IMR-90 (cell line): ENCODE measurements at regions not wholly inside any gene's neighbourhood (a gene's known extent, or its start where the extent isn't known, plus 50 kb on each side); places are given as distances from the start of the nearest gene placed in this dataset.
A peak's percentile ranks its signal among the peaks of the same experiment; 100 is the strongest.

Source experiments
- ATAC-seq: fragments of 200-7000 bp; cut with Tn5 transposase; 2 replicates; pipeline ENCODE4 v1.9.1; 2020; ENCODE audit warnings: low read depth, mild to moderate bottlenecking, moderate library complexity
- BruUV-seq: library from RNA; stranded (reverse); fragments of 400-500 nt; replicated peaks from 2 replicates; lab custom pipeline; 2021; lab: Mats Ljungman, UMichigan
- CTCF ChIA-PET: fragments of 300-600 bp; formaldehyde crosslinking; extraction: SDS; loops from one replicate; lab custom pipeline; 2021; ENCODE audit warnings: antibody characterized with exemption; lab: Yijun Ruan, JAX
- POLR2A ChIA-PET: fragments of 300-600 bp; sonication (Branson Sonifier 250); formaldehyde crosslinking; loops from one replicate; lab custom pipeline; 2022; ENCODE audit warnings: antibody characterized with exemption; ENCODE audit not compliant: unreplicated experiment; lab: Charles Lee
- DNase-seq: peaks from one replicate; pipeline ENCODE4 v3.0.0; 2013
- H2AFZ ChIP-seq: replicated peaks from 2 replicates; pipeline ENCODE3; 2013; ENCODE audit warnings: low read length, mild to moderate bottlenecking; ENCODE audit not compliant: poor library complexity
- H2AK5ac ChIP-seq: 2 replicates; pipeline ENCODE4 v1.6.1; 2013; ENCODE audit warnings: low read depth, low read length, inconsistent platforms
- H2AK9ac ChIP-seq: replicated peaks from 2 replicates; pipeline ENCODE3; 2013; ENCODE audit warnings: mild to moderate bottlenecking, low read depth, low read length, moderate library complexity; ENCODE audit not compliant: poor library complexity
- H2BK120ac ChIP-seq: 2 replicates; pipeline ENCODE4 v1.6.1; 2013; ENCODE audit warnings: low read depth, low read length, inconsistent platforms
- H2BK15ac ChIP-seq: 3 replicates; pipeline ENCODE4 v1.6.1; 2013; ENCODE audit warnings: low read depth, low read length, inconsistent platforms
- H2BK20ac ChIP-seq: 2 replicates; pipeline ENCODE4 v1.6.1; 2013; ENCODE audit warnings: low read depth, mild to moderate bottlenecking, inconsistent platforms, low read length, moderate library complexity
- H2BK5ac ChIP-seq: 2 replicates; pipeline ENCODE4 v1.6.1; 2013; ENCODE audit warnings: mild to moderate bottlenecking, low read depth, low read length, inconsistent platforms; ENCODE audit not compliant: poor library complexity, severe bottlenecking
- H3K14ac ChIP-seq: replicated peaks from 2 replicates; pipeline ENCODE4 v1.6.1; 2013; ENCODE audit warnings: low read depth, low read length, inconsistent platforms
- H3K18ac ChIP-seq: 2 replicates; pipeline ENCODE4 v1.6.1; 2013; ENCODE audit warnings: low read depth, low read length, control low read depth
- H3K23ac ChIP-seq: 2 replicates; pipeline ENCODE4 v1.6.1; 2013; ENCODE audit warnings: low read depth, low read length, inconsistent platforms
- H3K27ac ChIP-seq: 2 replicates; pipeline ENCODE4 v1.5.1; 2013; ENCODE audit warnings: mild to moderate bottlenecking, control low read depth, low read length; ENCODE audit not compliant: insufficient read depth
- H3K27me3 ChIP-seq: 2 replicates; pipeline ENCODE4 v1.6.1; 2013; ENCODE audit warnings: low read length; ENCODE audit not compliant: control insufficient read depth, insufficient read depth
- H3K36me3 ChIP-seq: 2 replicates; pipeline ENCODE4 v1.6.1; 2013; ENCODE audit warnings: low read length, mixed read lengths; ENCODE audit not compliant: control insufficient read depth, insufficient read depth
- H3K4ac ChIP-seq: 2 replicates; pipeline ENCODE4 v1.6.1; 2013; ENCODE audit warnings: low read depth, low read length, inconsistent platforms
- H3K4me1 ChIP-seq: 2 replicates; pipeline ENCODE4 v1.6.1; 2013; ENCODE audit warnings: low read length, mixed read lengths; ENCODE audit not compliant: control insufficient read depth, insufficient read depth
- H3K4me2 ChIP-seq: 2 replicates; pipeline ENCODE4 v1.6.1; 2013; ENCODE audit warnings: low read depth, mild to moderate bottlenecking, control low read depth, low read length, moderate library complexity
- H3K4me3 ChIP-seq: 2 replicates; pipeline ENCODE4 v1.5.1; 2013; ENCODE audit warnings: low read depth, mild to moderate bottlenecking, control low read depth, low read length, moderate library complexity; ENCODE audit not compliant: insufficient read depth
- H3K56ac ChIP-seq: 2 replicates; pipeline ENCODE4 v1.6.1; 2013; ENCODE audit warnings: low read length, inconsistent platforms; ENCODE audit not compliant: insufficient read depth; ENCODE audit errors: extremely low read depth
- H3K79me1 ChIP-seq, 2 experiments: 2 replicates each; pipeline ENCODE4 v1.6.1; 2013; ENCODE audit warnings: low read length in 2 of 2, inconsistent platforms in 1 of 2, low read depth in 1 of 2
- H3K9ac ChIP-seq: 2 replicates; pipeline ENCODE4 v1.6.1; 2013; ENCODE audit warnings: low read depth, low read length, control low read depth
- H3K9me1 ChIP-seq: 2 replicates; pipeline ENCODE4 v1.6.1; 2013; ENCODE audit warnings: low read length, inconsistent platforms; ENCODE audit not compliant: insufficient read depth
- H3K9me3 ChIP-seq: 2 replicates; pipeline ENCODE4 v1.6.1; 2013; ENCODE audit warnings: low read length; ENCODE audit not compliant: control insufficient read depth, insufficient read depth
- H4K20me1 ChIP-seq: 2 replicates; pipeline ENCODE4 v1.6.1; 2013; ENCODE audit warnings: low read length, inconsistent platforms; ENCODE audit not compliant: insufficient read depth
- H4K5ac ChIP-seq: 2 replicates; pipeline ENCODE4 v1.6.1; 2013; ENCODE audit warnings: mild to moderate bottlenecking, low read depth, low read length, control low read depth
- H4K8ac ChIP-seq, 2 experiments: 2 replicates each; pipeline ENCODE4 v1.6.1; 2013; ENCODE audit warnings: low read depth in 2 of 2, low read length in 2 of 2, control low read depth in 1 of 2, inconsistent platforms in 1 of 2
- H4K91ac ChIP-seq: 2 replicates; pipeline ENCODE4 v1.6.1; 2013; ENCODE audit warnings: low read depth, low read length, inconsistent platforms; ENCODE audit not compliant: insufficient read depth
- RAD21 ChIP-seq: IDR thresholded peaks from 2 replicates; pipeline ENCODE4 v1.6.1; 2012; ENCODE audit warnings: low read length, improper control_type of control experiment
- WGBS, 2 experiments: methylation state at CpG; one replicate each; pipeline versions ENCODE4 v1.1.5 to v1.1.7; 2013; ENCODE audit warnings: missing lambda C conversion rate in 2 of 2; ENCODE audit not compliant: insufficient read length in 1 of 2; ENCODE audit errors: extremely low coverage in 2 of 2; 5-methylcytosine and 5-hydroxymethylcytosine counted together
- dilution Hi-C: fragments of 300-500 bp; cut with HindIII; formaldehyde crosslinking; loops from one replicate; pipeline ENCODE4 v1.14.3; 2018; ENCODE audit warnings: low sequenced_read_pairs; ENCODE audit not compliant: unreplicated experiment
- in situ Hi-C: fragments of 300-500 bp; cut with MboI; formaldehyde crosslinking; loops from 3 replicates; pipeline ENCODE4 v1.14.3; 2019; ENCODE audit warnings: low sequenced_read_pairs, inconsistent platforms, mixed read lengths
- intact Hi-C: fragments of 100-400 bp; cut with micrococcal nuclease; formaldehyde crosslinking; loops from 2 replicates; pipeline ENCODE4 v1.10.0; 2022
- TF ChIP-seq, protein P1 (sequence below): fragments of 150-350 bp; IDR thresholded peaks from 2 replicates; pipeline ENCODE4 v1.6.1; 2017; ENCODE audit warnings: mild to moderate bottlenecking, antibody characterized with exemption, low read length, low read depth

DNA sequence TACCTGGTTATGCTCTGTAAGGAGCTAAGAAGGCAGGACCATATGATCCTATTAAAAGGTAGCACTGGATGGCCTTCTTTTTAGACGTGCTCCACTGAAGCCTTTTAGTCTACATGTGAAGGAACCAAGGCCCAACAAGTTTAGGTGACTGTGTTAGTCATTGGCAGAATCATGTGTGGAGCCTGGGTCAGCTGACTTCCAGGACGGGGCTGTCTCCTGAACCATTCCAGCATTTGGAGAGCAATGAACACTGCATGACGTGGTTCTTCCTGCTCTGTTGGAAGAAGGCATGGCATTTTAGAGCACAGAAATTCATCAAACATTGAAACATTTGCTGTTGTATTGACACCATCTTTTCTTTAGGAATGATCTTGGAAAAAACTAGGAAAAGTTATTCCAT lies 87.8 kb upstream of the TIAM2 start:
- Histone ChIP-seq H4K5ac (no peak overlapping the region), H3K9me3 (no peaks in the 10 kb centered on the region), H3K36me3 (peaks cover 6% of the 10 kb centered on the region; the same call in 1 of the 2 replicates), H3K79me1 (no peaks in the 10 kb centered on the region; a peak in 1 of 4 replicates), H2BK15ac (no peak overlapping the region), H2BK20ac (no peak overlapping the region), H3K9me1 (no peaks in the 10 kb centered on the region; the same call in 1 of the 2 replicates), H3K23ac (no peak overlapping the region), H4K8ac (no peak overlapping the region), H3K4ac (no peak overlapping the region), H3K14ac (no peak overlapping the region), H4K91ac (no peak overlapping the region), H3K18ac (no peak overlapping the region), H2BK5ac (no peak overlapping the region), H3K4me1 (peaks cover 3% of the 10 kb centered on the region; the same call in 1 of the 2 replicates), H3K27me3 (no peaks in the 10 kb centered on the region), H2AFZ (no peak overlapping the region), H3K56ac (no peak overlapping the region), H3K9ac (no peak overlapping the region), H2AK9ac (no peak overlapping the region), H4K20me1 (no peaks in the 10 kb centered on the region), H3K27ac (no peak overlapping the region), H2BK120ac (no peak overlapping the region), H2AK5ac (no peak overlapping the region), H3K4me3 (no peak overlapping the region), H3K4me2 (no peak overlapping the region)
- in situ Hi-C loops (no loop called here), intact Hi-C loops (no loop called here), dilution Hi-C loops (no loop called here)
- CTCF ChIA-PET: no interaction called here
- POLR2A ChIA-PET: no interaction called here
- TF ChIP-seq, protein P1, sequence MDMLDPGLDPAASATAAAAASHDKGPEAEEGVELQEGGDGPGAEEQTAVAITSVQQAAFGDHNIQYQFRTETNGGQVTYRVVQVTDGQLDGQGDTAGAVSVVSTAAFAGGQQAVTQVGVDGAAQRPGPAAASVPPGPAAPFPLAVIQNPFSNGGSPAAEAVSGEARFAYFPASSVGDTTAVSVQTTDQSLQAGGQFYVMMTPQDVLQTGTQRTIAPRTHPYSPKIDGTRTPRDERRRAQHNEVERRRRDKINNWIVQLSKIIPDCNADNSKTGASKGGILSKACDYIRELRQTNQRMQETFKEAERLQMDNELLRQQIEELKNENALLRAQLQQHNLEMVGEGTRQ: peak; percentile 20; the same call in 1 of the 2 replicates
- no peak for TF ChIP-seq RAD21
- DNase-seq (peak; percentile 16), ATAC-seq (no peak)
- BruUV-seq: no TSS peak
- no CpG with 5 or more reads among the region's 3 CpGs for WGBS, 2 experiments
